ENCODE measurements at regions not wholly inside any gene's neighbourhood (a gene's known extent, or its start where the extent isn't known, plus 50 kb on each side); places are given as distances from the start of the nearest gene placed in this dataset.

DNA sequence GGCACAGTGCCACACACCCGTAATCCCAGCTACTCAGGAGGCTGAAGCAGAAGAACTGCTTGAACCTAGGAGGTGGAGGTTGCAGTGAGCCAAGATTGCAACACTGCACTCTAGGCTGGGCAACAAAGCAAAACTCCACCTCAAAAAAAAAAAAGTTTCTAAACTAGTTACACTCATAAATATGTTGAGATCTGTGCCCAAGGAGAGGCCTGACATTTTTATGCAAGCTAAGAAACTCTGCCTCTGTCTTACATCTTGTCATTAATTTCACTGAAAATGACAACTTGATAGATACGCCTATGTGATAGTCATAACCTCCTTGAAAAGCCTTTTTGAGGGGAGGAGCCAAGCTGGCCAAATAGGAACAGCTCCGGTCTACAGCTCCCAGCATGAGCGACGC is 412.7 kb downstream of the STK39 start:
- TF ChIP-seq, protein P1, sequence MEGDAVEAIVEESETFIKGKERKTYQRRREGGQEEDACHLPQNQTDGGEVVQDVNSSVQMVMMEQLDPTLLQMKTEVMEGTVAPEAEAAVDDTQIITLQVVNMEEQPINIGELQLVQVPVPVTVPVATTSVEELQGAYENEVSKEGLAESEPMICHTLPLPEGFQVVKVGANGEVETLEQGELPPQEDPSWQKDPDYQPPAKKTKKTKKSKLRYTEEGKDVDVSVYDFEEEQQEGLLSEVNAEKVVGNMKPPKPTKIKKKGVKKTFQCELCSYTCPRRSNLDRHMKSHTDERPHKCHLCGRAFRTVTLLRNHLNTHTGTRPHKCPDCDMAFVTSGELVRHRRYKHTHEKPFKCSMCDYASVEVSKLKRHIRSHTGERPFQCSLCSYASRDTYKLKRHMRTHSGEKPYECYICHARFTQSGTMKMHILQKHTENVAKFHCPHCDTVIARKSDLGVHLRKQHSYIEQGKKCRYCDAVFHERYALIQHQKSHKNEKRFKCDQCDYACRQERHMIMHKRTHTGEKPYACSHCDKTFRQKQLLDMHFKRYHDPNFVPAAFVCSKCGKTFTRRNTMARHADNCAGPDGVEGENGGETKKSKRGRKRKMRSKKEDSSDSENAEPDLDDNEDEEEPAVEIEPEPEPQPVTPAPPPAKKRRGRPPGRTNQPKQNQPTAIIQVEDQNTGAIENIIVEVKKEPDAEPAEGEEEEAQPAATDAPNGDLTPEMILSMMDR (IDR thresholded peaks at IDR 0.05) = no peak
- TF ChIP-seq POLR2A (IDR thresholded peaks at IDR 0.05) = no peak
- intact Hi-C loops (cut with DNase I; ENCODE audit: low total_unique reads) = no loop called here
- DNase-seq = no peak
- Histone ChIP-seq H3K9me3 (no peaks in the 10 kb centered on the region), H3K4me3 (no peak overlapping the region), H3K4me1 (no peaks in the 10 kb centered on the region), H3K36me3 (no peaks in the 10 kb centered on the region), H3K27me3 (no peaks in the 10 kb centered on the region), H3K27ac (no peak overlapping the region)

DNA sequence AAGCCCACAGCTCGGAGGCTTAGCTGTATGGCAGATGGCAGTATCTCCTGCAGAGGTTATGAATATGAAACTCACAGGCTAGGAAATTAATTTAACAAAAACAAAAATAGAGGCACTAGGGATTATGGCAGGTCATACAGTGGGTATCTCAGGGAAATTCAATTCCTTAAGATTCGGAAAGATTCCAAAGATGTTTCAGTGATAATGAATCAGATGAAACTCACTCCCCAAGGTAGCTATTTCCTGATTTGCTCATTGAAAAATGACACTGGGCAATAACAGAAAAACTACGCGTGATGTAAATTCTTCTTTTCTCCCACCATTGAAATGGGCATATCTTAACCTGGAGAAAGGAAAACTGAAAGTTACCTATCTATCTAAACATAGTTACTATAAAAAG is 414.1 kb downstream of the STK39 start:
- TF ChIP-seq POLR2A (IDR thresholded peaks at IDR 0.05) = no peak
- TF ChIP-seq, protein P1 (IDR thresholded peaks at IDR 0.05) = no peak
- Histone ChIP-seq H3K4me1 (no peaks in the 10 kb centered on the region), H3K9me3 (no peaks in the 10 kb centered on the region), H3K27me3 (no peaks in the 10 kb centered on the region), H3K36me3 (no peaks in the 10 kb centered on the region), H3K4me3 (no peak overlapping the region), H3K27ac (no peak overlapping the region)
- intact Hi-C loops (cut with DNase I; ENCODE audit: low total_unique reads) = no loop called here
- DNase-seq = no peak

DNA sequence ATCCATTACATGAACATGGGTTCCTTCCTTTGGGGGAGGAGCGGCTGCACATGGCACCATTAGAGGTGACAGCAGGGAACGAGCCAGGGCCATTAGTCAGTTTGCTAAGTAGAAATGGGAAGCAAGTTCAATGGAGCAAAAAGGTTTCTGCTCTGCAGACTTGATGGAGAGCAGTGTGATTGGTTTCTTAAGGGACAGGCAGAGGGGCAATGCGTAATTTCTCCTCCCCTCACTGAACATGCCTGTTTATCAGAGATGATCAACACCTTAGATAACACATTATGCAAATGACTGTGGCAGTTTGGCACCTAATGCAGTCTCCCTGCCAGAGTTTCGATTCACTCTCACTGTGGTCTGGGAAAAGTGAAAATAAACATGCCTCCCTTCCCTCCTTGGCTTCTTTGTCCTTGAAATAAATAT is 414.5 kb downstream of the STK39 start:
- Histone ChIP-seq H3K27me3 (no peaks in the 10 kb centered on the region), H3K4me1 (no peaks in the 10 kb centered on the region), H3K4me3 (no peak overlapping the region), H3K36me3 (no peaks in the 10 kb centered on the region), H3K27ac (no peak overlapping the region), H3K9me3 (no peaks in the 10 kb centered on the region)
- intact Hi-C loops (cut with DNase I; ENCODE audit: low total_unique reads) = no loop called here
- no peak for DNase-seq
- TF ChIP-seq POLR2A (IDR thresholded peaks at IDR 0.05) = no peak
- TF ChIP-seq, protein P1 (IDR thresholded peaks at IDR 0.05) = no peak

DNA sequence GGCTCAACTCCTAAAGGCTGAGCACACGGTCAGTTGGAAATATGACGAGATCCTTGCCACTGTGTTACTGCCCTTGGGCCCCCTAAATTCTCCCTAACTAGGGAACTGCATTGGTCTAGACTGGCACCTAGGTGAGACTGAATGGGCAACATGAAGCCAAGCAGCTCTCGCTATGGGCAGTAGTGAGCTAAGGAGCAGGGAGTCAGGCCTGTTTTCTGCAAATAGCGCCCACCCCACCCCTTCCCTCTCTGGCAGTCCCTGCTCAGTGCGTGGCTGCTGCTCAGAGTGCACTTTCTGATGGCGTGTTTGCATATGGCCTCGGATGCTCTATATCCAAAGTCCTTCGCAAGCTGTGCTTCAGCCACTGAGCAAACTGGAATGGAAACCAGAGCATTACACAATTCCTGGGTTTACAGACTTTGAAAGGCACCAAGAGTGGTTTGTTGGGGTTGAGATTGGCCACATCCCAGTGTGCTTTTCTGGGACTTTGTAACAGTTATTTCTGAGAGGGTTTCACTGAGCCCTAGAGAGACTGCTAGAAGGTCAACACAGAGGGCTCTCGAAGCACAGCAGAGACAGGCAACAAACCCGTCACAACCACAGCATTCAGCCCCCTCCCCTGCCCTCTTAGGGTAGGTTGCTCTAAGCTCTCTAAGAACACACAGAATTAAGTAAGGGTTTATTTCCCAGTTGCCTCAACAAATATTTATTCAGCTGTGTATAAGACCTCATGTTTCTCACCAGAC is 419.9 kb downstream of the STK39 start:
- intact Hi-C loops (cut with DNase I; ENCODE audit: low total_unique reads) = no loop called here
- Histone ChIP-seq H3K4me3 (no peak overlapping the region), H3K27ac (no peak overlapping the region), H3K4me1 (no peaks in the 10 kb centered on the region), H3K9me3 (no peaks in the 10 kb centered on the region), H3K36me3 (no peaks in the 10 kb centered on the region), H3K27me3 (no peaks in the 10 kb centered on the region)
- TF ChIP-seq, protein P1 (IDR thresholded peaks at IDR 0.05) = no peak
- TF ChIP-seq POLR2A (IDR thresholded peaks at IDR 0.05) = no peak
- DNase-seq = no peak

DNA sequence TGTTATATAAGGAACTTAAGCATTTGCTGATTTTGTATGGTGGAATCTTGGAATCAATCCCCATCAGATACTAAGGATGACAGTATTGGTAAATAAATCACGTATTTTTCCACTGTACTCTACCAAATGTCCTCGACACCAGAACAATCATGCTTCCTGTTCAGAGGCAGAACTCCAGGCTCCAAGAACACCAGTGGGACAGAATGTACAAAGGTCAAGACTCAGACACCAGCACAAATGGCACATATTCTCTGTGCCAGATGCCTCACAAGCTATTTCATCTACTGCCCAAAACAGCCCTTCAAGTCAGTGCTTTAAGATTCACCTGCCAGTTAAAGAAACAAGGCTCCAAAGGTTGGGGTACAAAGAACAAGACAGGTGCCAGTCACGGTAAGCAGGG is 420.5 kb downstream of the STK39 start:
- intact Hi-C loops (cut with DNase I; ENCODE audit: low total_unique reads) = no loop called here
- no peak overlapping the region for H3K4me3 ChIP-seq
- DNase-seq = no peak

More for the DNA sequence above, 420.5 kb downstream of the STK39 start:
- Histone ChIP-seq H3K27ac (no peak overlapping the region), H3K27me3 (no peaks in the 10 kb centered on the region), H3K36me3 (no peaks in the 10 kb centered on the region), H3K4me1 (no peaks in the 10 kb centered on the region), H3K9me3 (no peaks in the 10 kb centered on the region)
- TF ChIP-seq POLR2A (IDR thresholded peaks at IDR 0.05) = no peak
- TF ChIP-seq, protein P1 (IDR thresholded peaks at IDR 0.05) = no peak
